ENCODE measurements at regions not wholly inside any gene's neighbourhood (a gene's known extent, or its start where the extent isn't known, plus 50 kb on each side); places are given as distances from the start of the nearest gene placed in this dataset.

DNA sequence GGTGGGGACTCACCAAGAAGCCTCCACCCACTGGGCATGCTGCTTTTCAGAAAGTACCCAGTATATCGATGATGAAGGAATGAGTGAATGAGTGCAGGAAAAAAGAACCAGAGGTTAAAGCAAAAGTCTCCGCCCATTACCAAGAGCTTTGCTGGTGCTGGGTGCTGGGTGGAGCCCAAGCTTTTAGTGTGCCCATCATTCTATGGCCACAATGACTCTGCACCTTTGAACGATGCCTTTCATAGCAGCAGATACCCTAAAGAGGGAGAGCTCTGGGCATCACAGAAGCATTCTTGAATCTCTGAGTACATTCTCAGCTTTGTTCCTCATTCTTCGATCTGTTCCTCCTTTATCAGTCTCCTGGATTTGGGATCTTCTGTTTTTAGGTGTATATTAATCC, 450.7 kb upstream of the CCL2 start:
- WGBS (ENCODE audit: insufficient coverage), result 11% methylated on average over 3 of the region's 4 CpGs
- no peak overlapping the region for H3K4me3 ChIP-seq (ENCODE audit: control extremely low read depth in 1 of 5, extremely low read depth in 1 of 5, insufficient read depth in 1 of 5, low read depth in 2 of 5, low read length in 4 of 5)

DNA sequence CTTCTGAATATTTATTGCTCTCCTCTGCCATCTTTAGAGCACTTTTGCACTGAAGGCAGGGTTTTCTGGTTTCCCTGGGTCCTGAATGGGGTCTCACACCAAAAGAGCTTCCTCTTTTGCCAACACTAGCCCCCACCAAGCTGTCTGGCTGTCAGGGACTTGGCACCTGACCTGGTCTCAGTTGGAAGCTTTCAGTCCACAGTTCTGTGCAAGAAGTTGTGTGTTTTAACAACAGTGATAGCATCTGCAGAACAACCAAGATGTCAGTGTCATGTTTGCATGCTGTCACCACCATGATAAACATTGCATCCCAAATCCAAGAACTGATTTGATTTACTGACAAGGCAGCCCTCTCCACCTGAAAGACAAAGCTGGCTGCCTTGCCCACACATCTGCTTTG, 448.5 kb upstream of the CCL2 start:
- POLR2A ChIA-PET, result no interaction called here
- intact Hi-C loops (cut with micrococcal nuclease), result no loop called here
- H3K27ac Mint-ChIP-seq, result no peak overlapping the region

More for the DNA sequence above, 450.7 kb upstream of the CCL2 start:
- no peak overlapping the region for H3K4me2 ChIP-seq (replicated peaks; ENCODE audit: low read depth, low read length, poor library complexity, severe bottlenecking)
- H2AFZ ChIP-seq (ENCODE audit: insufficient read depth, low read depth, low read length, poor library complexity, severe bottlenecking), result no peak overlapping the region
- H3K27ac ChIP-seq (ENCODE audit: low read length in 2 of 2), result no peak overlapping the region
- no peaks in the 10 kb centered on the region for H3K79me2 ChIP-seq (ENCODE audit: control insufficient read depth, insufficient read depth, low read length)
- no peaks in the 10 kb centered on the region for H3K9me3 ChIP-seq (ENCODE audit: control extremely low read depth in 1 of 3, control insufficient read depth in 2 of 3, insufficient read depth in 1 of 3, low read length in 2 of 3)
- H3K4me1 ChIP-seq (ENCODE audit: control insufficient read depth in 2 of 2, insufficient read depth in 2 of 2, low read length in 2 of 2), result no peaks in the 10 kb centered on the region
- POLR2A ChIA-PET, result no interaction called here
- CTCF ChIA-PET, result interaction anchor here (1.5 kb wide), 1 partner anchor 10 kb away, joined by 3 read pairs; no protein-coding TSS in a partner anchor
- H3K9me3 Mint-ChIP-seq (ENCODE audit: insufficient read depth), result no peaks in the 10 kb centered on the region
- no peak overlapping the region for H3K27ac Mint-ChIP-seq
- peaks cover 31% of the 10 kb centered on the region for H3K27me3 Mint-ChIP-seq
- H3K9ac ChIP-seq (ENCODE audit: low read length), result no peak overlapping the region
- peaks cover 0 to 5% (median 1%) of the 10 kb centered on the region in 4 experiments for H3K27me3 ChIP-seq (replicated peaks in 1 of 4; ENCODE audit: control extremely low read depth in 1 of 4, control insufficient read depth in 3 of 4, insufficient read depth in 4 of 4, low read length in 3 of 4)
- DNase-seq (no peak), ATAC-seq (ENCODE audit: low read depth) (no peak)
- H3K36me3 ChIP-seq (replicated peaks in 1 of 2; ENCODE audit: control extremely low read depth in 1 of 2, control insufficient read depth in 1 of 2, extremely low read depth in 1 of 2, insufficient read depth in 2 of 2, low read length in 1 of 2), result no peaks in the 10 kb centered on the region
- H3K4me3 Mint-ChIP-seq, result no peak overlapping the region
- H3K4me1 Mint-ChIP-seq, result no peaks in the 10 kb centered on the region
- TF ChIP-seq, protein P1, sequence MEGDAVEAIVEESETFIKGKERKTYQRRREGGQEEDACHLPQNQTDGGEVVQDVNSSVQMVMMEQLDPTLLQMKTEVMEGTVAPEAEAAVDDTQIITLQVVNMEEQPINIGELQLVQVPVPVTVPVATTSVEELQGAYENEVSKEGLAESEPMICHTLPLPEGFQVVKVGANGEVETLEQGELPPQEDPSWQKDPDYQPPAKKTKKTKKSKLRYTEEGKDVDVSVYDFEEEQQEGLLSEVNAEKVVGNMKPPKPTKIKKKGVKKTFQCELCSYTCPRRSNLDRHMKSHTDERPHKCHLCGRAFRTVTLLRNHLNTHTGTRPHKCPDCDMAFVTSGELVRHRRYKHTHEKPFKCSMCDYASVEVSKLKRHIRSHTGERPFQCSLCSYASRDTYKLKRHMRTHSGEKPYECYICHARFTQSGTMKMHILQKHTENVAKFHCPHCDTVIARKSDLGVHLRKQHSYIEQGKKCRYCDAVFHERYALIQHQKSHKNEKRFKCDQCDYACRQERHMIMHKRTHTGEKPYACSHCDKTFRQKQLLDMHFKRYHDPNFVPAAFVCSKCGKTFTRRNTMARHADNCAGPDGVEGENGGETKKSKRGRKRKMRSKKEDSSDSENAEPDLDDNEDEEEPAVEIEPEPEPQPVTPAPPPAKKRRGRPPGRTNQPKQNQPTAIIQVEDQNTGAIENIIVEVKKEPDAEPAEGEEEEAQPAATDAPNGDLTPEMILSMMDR (IDR thresholded peaks at IDR 0.05), result no peak
- TF ChIP-seq EZH2 (IDR thresholded peaks at IDR 0.05; ENCODE audit: borderline replicate concordance, insufficient read depth, low read depth, low read length, poor library complexity, severe bottlenecking), result no peak
- intact Hi-C loops (cut with micrococcal nuclease), result no loop called here
- H4K20me1 ChIP-seq (ENCODE audit: control insufficient read depth, insufficient read depth, low read length, poor library complexity, severe bottlenecking), result no peaks in the 10 kb centered on the region

More for the DNA sequence above, 448.5 kb upstream of the CCL2 start:
- no peak for ATAC-seq (ENCODE audit: low read depth)
- Histone ChIP-seq H3K9me3 (ENCODE audit: control extremely low read depth in 1 of 3, control insufficient read depth in 2 of 3, insufficient read depth in 1 of 3, low read length in 2 of 3) (no peaks in the 10 kb centered on the region), H3K4me2 (replicated peaks; ENCODE audit: low read depth, low read length, poor library complexity, severe bottlenecking) (no peak overlapping the region), H2AFZ (ENCODE audit: insufficient read depth, low read depth, low read length, poor library complexity, severe bottlenecking) (no peak overlapping the region), H3K27me3 (replicated peaks in 1 of 4; ENCODE audit: control extremely low read depth in 1 of 4, control insufficient read depth in 3 of 4, insufficient read depth in 4 of 4, low read length in 3 of 4) (peaks cover 0 to 5% (median 1%) of the 10 kb centered on the region in 4 experiments), H4K20me1 (ENCODE audit: control insufficient read depth, insufficient read depth, low read length, poor library complexity, severe bottlenecking) (no peaks in the 10 kb centered on the region), H3K27ac (ENCODE audit: low read length in 2 of 2) (no peak overlapping the region), H3K4me3 (ENCODE audit: control extremely low read depth in 1 of 5, extremely low read depth in 1 of 5, insufficient read depth in 1 of 5, low read depth in 2 of 5, low read length in 4 of 5) (no peak overlapping the region), H3K9ac (ENCODE audit: low read length) (no peak overlapping the region), H3K79me2 (ENCODE audit: control insufficient read depth, insufficient read depth, low read length) (no peaks in the 10 kb centered on the region), H3K36me3 (replicated peaks in 1 of 2; ENCODE audit: control extremely low read depth in 1 of 2, control insufficient read depth in 1 of 2, extremely low read depth in 1 of 2, insufficient read depth in 2 of 2, low read length in 1 of 2) (no peaks in the 10 kb centered on the region), H3K4me1 (ENCODE audit: control insufficient read depth in 2 of 2, insufficient read depth in 2 of 2, low read length in 2 of 2) (no peaks in the 10 kb centered on the region)
- TF ChIP-seq, protein P1 (IDR thresholded peaks at IDR 0.05), result no peak
- no peak for TF ChIP-seq EZH2 (IDR thresholded peaks at IDR 0.05; ENCODE audit: borderline replicate concordance, insufficient read depth, low read depth, low read length, poor library complexity, severe bottlenecking)
- Mint-ChIP-seq H3K4me3 (no peak overlapping the region), H3K27me3 (peaks cover 25% of the 10 kb centered on the region), H3K4me1 (no peaks in the 10 kb centered on the region), H3K9me3 (ENCODE audit: insufficient read depth) (no peaks in the 10 kb centered on the region)
- CTCF ChIA-PET, result no interaction called here
- no peak for DNase-seq
